Glomerular visceral epithelial cell (primary cell): ENCODE measurements at regions not wholly inside any gene's neighbourhood (a gene's known extent, or its start where the extent isn't known, plus 50 kb on each side); places are given as distances from the start of the nearest gene placed in this dataset.

Experiments
- DNase-seq: peaks from one replicate; pipeline ENCODE4 v3.0.0-alpha.2; 2016; ENCODE audit errors: extremely low spot score

DNA sequence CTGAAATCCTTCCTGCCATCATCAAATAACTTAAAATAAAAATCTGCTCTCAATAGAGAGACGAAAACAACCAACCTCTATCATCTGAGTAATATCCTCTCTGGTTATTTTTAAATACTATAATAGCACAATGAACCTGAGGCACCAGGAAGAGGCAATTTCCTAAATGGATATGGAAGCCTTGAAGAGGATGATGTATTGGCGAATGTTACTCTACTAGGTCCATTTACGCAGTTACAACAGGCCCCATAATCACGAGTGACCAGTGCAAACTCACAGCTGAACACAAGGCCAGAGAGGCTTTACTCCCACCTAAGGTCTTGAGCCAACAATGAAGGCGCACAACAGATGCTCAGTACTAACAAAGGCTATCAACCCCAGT lies 678.8 kb upstream of the NR3C2 start:
- no peak for DNase-seq

- DNase-seq = no peak
Measured at GRCh38 chr4:149120331-149121022, 678.3 kb upstream of the NR3C2 start.

DNA sequence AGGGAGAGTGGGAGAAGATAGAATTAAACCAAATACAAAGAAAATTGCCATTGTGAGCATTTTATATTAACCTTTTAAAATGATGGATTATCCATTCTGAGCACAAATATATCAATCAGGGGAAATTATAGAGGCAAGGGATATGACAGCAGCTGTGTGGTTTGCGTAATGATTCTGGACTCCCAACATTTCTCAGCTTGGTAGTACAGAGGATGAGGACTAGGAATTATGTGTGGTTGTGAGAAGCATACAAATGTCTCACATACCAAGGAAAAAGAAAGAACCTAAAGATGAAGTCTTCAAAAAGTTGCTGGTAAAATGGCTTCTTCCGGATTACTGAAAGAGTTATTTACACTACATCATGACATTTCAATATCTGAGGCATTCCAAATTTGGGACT lies 674.6 kb upstream of the NR3C2 start:
- DNase-seq = no peak

- peak; percentile 51 for DNase-seq
Measured at GRCh38 chr4:149113804-149114430, 671.7 kb upstream of the NR3C2 start.

- no peak for DNase-seq
Measured at GRCh38 chr4:149112109-149112508, 669.9 kb upstream of the NR3C2 start.

GRCh38 chr4:149110481-149110880 lies 668.3 kb upstream of the NR3C2 start:
- no peak for DNase-seq

- no peak for DNase-seq
Measured at GRCh38 chr4:149108626-149109025, 666.4 kb upstream of the NR3C2 start.

DNA sequence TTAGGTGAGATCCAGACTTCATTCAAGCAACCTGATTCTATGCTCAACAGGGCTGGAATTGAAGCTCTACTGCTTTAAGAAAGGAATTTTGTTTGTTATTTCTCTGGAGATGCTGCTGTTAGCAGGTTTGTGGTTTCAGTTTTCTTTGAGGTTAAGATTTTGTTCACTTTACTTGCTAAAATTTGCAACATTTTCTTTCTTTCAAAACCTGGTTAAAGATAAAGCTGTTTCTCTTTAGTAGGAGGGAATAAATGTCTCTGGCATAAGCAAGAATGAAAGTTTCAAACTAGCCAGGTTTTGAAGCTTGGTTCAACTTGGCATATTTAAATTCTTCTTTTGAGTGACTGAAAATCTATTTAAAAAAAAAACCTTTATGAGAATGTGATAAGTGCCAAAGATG lies 660.6 kb upstream of the NR3C2 start:
- DNase-seq = no peak

DNA sequence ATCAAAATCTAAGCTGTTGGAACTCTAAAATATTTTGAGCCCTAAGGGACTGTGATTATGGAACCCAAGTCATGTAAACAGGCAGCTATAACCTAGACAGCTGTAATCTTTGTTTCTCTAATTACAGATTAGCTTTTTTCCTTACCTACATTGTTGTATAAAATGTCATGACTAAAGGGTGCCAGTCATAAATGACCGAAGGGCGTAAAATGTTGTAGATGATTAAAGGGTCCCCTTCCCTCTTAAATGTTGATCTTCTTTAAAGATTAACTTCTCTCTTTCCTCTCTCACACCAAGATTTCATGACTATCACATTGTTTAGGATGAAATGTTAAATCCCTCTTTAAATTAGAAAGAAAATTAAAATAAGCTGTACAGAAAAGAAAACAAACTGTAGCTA lies 659.4 kb upstream of the NR3C2 start:
- no peak for DNase-seq

DNA sequence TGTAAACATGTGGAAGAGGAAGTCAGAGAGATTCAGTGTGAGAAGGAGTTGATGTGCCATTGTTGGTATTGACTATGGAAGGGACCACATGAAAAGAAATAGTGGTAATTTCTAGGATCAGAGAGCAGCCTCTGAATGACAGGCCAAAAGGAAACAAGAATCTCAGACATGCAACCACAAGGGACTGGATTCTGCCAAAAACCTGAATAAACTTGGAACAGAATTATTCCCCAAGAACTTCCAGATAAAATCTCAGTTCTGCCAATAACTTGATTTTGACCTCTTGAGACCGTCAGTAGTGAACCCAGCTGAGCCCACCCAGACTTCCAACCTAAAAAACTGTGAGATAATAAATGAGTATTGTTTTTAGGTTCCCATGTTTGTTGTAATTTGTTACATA lies 653.6 kb upstream of the NR3C2 start:
- no peak for DNase-seq

- no peak for DNase-seq
Measured at GRCh38 chr4:149095001-149095400, 652.8 kb upstream of the NR3C2 start.

- no peak for DNase-seq
Measured at GRCh38 chr4:149084144-149084543, 641.9 kb upstream of the NR3C2 start.

DNA sequence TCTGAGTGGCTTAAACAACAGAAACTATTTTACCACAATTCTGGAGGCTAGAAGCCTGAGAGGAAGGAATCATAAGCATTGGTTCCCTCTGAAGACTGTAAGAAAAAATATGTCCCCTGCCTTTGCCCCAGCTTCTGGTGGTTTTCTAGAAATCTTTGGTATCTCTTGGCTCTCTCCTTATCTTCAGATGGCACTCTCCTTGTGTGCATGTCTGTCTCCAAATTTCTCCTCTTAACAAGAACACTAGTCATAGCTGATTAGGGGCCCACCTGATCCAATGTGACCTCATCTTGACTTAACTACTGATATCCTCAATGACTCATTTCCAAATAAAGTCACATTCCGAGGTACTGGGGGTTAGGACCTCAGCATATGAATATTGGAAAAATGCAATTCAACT lies 635.0 kb upstream of the NR3C2 start:
- no peak for DNase-seq

GRCh38 chr4:149076401-149076800 lies 634.2 kb upstream of the NR3C2 start:
- no peak for DNase-seq

DNA sequence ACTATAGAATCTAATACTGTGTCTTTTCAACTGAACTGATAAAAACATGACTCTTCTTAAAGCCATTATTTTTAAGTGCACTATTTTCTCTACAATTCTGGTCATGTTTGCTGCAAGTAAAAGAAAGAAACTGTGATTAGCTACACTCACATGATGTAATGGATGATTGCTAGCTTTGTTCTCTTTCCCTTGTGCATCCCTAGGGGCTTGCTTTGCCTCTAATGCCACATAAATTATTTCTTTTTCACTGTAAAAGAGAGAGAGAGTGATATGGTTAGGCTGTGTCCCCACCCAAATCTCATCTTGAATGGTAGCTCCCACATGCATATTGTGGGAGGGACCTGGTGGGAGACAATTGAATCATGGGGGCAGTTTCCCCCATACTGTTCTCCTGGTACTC lies 630.2 kb upstream of the NR3C2 start:
- no peak for DNase-seq

GRCh38 chr4:149065753-149066152 lies 623.5 kb upstream of the NR3C2 start:
- no peak for DNase-seq

DNA sequence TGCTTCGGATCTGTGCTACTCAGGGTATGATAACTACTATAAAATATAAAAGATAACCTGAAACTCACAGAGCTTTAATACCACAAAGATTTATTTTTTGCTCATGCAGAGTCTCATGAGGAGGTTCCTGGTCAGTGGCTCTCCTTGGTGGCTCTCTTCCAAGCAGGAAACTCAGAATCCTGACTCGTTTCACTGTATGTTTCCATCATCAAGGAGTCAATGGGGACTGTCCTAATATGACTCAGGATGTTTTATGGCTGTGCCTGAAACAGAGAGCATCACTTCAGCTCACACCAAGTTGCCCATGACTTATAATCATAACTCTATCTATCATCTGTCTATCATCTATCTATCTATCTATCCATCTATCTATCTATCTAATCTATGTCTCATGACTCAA lies 620.8 kb upstream of the NR3C2 start:
- DNase-seq = peak; percentile 7

GRCh38 chr4:149057594-149057993 lies 615.4 kb upstream of the NR3C2 start:
- DNase-seq = no peak

DNA sequence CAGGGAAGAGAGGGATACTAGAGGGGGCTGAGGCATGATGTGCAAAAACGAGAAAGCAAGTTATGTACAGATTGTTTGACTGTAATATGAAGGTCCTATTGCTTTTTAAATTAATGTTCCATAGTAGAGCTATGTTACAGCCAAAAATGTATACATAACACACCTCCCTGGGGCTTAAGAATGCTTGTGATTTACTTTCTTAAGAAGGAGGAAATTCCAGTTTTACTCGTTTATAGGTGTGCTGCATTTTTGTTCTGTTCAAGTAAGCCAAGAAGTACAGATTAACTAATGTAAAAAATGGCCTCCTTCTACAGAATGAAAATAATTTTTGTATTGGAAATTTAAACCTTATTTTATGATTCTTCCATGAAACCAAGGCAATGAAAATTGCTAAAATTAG lies 614.4 kb upstream of the NR3C2 start:
- no peak for DNase-seq

DNA sequence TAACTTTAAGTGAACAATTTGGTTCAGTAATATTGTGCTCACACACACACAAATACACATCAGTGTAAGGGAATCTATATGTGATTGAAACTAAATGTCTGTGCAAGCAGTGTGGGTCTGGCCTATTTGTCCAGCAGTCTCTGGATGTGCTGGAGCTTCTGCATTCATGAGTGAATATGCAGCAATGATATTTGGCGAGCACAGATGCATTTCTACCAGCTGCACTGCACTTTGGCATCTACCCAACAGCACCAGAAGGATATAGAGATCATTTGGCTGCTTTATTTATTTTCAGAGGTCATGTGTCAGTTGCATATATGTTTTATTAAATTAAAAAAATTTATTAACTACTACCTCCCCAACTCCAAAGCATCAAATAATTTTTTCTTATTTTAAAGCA lies 613.4 kb upstream of the NR3C2 start:
- DNase-seq = no peak

- DNase-seq = no peak
Measured at GRCh38 chr4:149050840-149051239, 608.6 kb upstream of the NR3C2 start.

GRCh38 chr4:149048451-149049143 lies 606.4 kb upstream of the NR3C2 start:
- no peak for DNase-seq

GRCh38 chr4:149047368-149047767 lies 605.2 kb upstream of the NR3C2 start:
- no peak for DNase-seq
